Right ventricle myocardium inferior (tissue), 1 donor: ENCODE measurements at regions not wholly inside any gene's neighbourhood (a gene's known extent, or its start where the extent isn't known, plus 50 kb on each side); places are given as distances from the start of the nearest gene placed in this dataset.
"Not testable (repeated sequence)": the region's sequence is repeated elsewhere in the genome, so short reads cannot be mapped to it uniquely, and the experiment has no call there.

Experiments used
- ATAC-seq: fragments of 200-7000 bp; cut with Tn5 transposase; one replicate; pipeline ENCODE4 v1.9.1; 2020; ENCODE audit warnings: mild to moderate bottlenecking, moderate library complexity
- DNase-seq: peaks from one replicate; pipeline ENCODE4 v3.0.0; 2021; ENCODE audit errors: missing footprints
- intact Hi-C: fragments of 100-400 bp; cut with DNase I; formaldehyde crosslinking; loops from one replicate; pipeline ENCODE4 v1.11.0; 2022
- donor health status: DM: no; HTN: yes; CAD: no; lungs with severe emphysema.

GRCh38 chr6:119965900-119966299 lies 616.3 kb upstream of the MAN1A1 start:
- ATAC-seq (no peak), DNase-seq (no peak)
- intact Hi-C loops: no loop called here

- no peak for DNase-seq
- intact Hi-C loops: no loop called here
These were observed 615.4 kb upstream of the MAN1A1 start for GRCh38 chr6:119965008-119965407.

GRCh38 chr6:119962505-119962904 lies 612.9 kb upstream of the MAN1A1 start:
- ATAC-seq (no peak), DNase-seq (no peak)
- intact Hi-C loops: no loop called here

More at GRCh38 chr6:119965008-119965407, 615.4 kb upstream of the MAN1A1 start:
- ATAC-seq: no peak

GRCh38 chr6:119961450-119961849 lies 611.9 kb upstream of the MAN1A1 start:
- intact Hi-C loops: no loop called here
- ATAC-seq: no peak
- DNase-seq: no peak

- no peak for ATAC-seq
These were observed 610.9 kb upstream of the MAN1A1 start for GRCh38 chr6:119960456-119960855.

GRCh38 chr6:119960036-119960435 lies 610.5 kb upstream of the MAN1A1 start:
- DNase-seq: no peak
- intact Hi-C loops: no loop called here
- ATAC-seq: no peak

More at GRCh38 chr6:119960456-119960855, 610.9 kb upstream of the MAN1A1 start:
- intact Hi-C loops: no loop called here
- DNase-seq: no peak

- no peak for ATAC-seq
- no peak for DNase-seq
- intact Hi-C loops: no loop called here
These were observed 607.6 kb upstream of the MAN1A1 start for GRCh38 chr6:119957195-119957594.

- DNase-seq: no peak
- intact Hi-C loops: no loop called here
- no peak for ATAC-seq
These were observed 603.1 kb upstream of the MAN1A1 start for GRCh38 chr6:119952696-119953095.

- ATAC-seq: no peak
- no peak for DNase-seq
- intact Hi-C loops: no loop called here
These were observed 601.1 kb upstream of the MAN1A1 start for GRCh38 chr6:119950681-119951080.

GRCh38 chr6:119942078-119942752 lies 592.7 kb upstream of the MAN1A1 start:
- intact Hi-C loops: no loop called here
- DNase-seq: peak; percentile 56
- ATAC-seq: no peak

GRCh38 chr6:119938752-119939151 lies 589.2 kb upstream of the MAN1A1 start:
- intact Hi-C loops: no loop called here
- DNase-seq (no peak), ATAC-seq (no peak)

GRCh38 chr6:119934816-119935215 lies 585.3 kb upstream of the MAN1A1 start:
- intact Hi-C loops: no loop called here
- DNase-seq: no peak
- ATAC-seq: no peak

- intact Hi-C loops: no loop called here
- DNase-seq: no peak
- no peak for ATAC-seq
These were observed 579.6 kb upstream of the MAN1A1 start for GRCh38 chr6:119929121-119929520.

GRCh38 chr6:119924888-119925287 lies 575.3 kb upstream of the MAN1A1 start:
- intact Hi-C loops, ATAC-seq, DNase-seq: not testable (repeated sequence)

GRCh38 chr6:119922814-119923213 lies 573.3 kb upstream of the MAN1A1 start:
- DNase-seq: no peak
- ATAC-seq: no peak
- intact Hi-C loops: no loop called here

GRCh38 chr6:119921491-119922010 lies 572.0 kb upstream of the MAN1A1 start:
- intact Hi-C loops: no loop called here

GRCh38 chr6:119917186-119917585 lies 567.6 kb upstream of the MAN1A1 start:
- DNase-seq: no peak
- intact Hi-C loops: no loop called here
- ATAC-seq: no peak

More at GRCh38 chr6:119921491-119922010, 572.0 kb upstream of the MAN1A1 start:
- DNase-seq (no peak), ATAC-seq (no peak)

- intact Hi-C loops: no loop called here
- DNase-seq (no peak), ATAC-seq (no peak)
These were observed 566.4 kb upstream of the MAN1A1 start for GRCh38 chr6:119915971-119916370.

GRCh38 chr6:119908157-119908556 lies 558.6 kb upstream of the MAN1A1 start:
- intact Hi-C loops: no loop called here

GRCh38 chr6:119902681-119903080 lies 553.1 kb upstream of the MAN1A1 start:
- DNase-seq (no peak), ATAC-seq (no peak)
- intact Hi-C loops: no loop called here

More at GRCh38 chr6:119908157-119908556, 558.6 kb upstream of the MAN1A1 start:
- DNase-seq: no peak
- no peak for ATAC-seq

GRCh38 chr6:119896806-119897205 lies 547.2 kb upstream of the MAN1A1 start:
- ATAC-seq (no peak), DNase-seq (no peak)
- intact Hi-C loops: no loop called here
